ENCODE measurements at regions not wholly inside any gene's neighbourhood (a gene's known extent, or its start where the extent isn't known, plus 50 kb on each side); places are given as distances from the start of the nearest gene placed in this dataset.

DNA sequence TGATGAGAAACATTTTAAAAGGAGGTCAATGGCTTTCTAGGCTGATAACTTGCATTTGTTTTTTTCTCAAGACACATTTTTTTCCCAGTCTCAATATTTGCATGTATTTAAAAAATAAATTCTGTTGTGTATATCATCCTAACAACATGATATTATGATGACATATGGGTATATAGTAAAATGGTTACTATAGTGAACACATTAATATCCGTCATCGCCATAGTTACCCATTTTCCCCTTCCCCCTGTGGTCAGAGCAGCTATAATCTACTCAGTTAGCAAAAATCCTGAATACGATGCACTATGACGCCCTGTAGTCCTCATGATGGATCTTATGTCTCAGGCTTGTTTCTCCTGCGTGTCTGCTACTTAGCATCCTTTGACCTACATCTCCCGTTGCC is 60.9 kb upstream of the ZPBP start (continued):
- TF ChIP-seq KAT7 (CRISPR knock-in tag; IDR thresholded peaks at IDR 0.05; ENCODE audit: borderline replicate concordance): no peak
- TF ChIP-seq ESRRA (CRISPR knock-in tag; IDR thresholded peaks at IDR 0.05; ENCODE audit: borderline replicate concordance): no peak
- no peak for TF ChIP-seq ZNF396 (CRISPR knock-in tag; IDR thresholded peaks at IDR 0.05; ENCODE audit: borderline replicate concordance)
- no peak for TF ChIP-seq TP53 (CRISPR knock-in tag; IDR thresholded peaks at IDR 0.05)
- TF ChIP-seq TEAD1 (CRISPR knock-in tag; IDR thresholded peaks at IDR 0.05): no peak
- TF ChIP-seq PRRX2 (CRISPR knock-in tag; IDR thresholded peaks at IDR 0.05): no peak
- TF ChIP-seq GTF2I (CRISPR knock-in tag; conservative IDR thresholded peaks at IDR 0.05): no peak

DNA sequence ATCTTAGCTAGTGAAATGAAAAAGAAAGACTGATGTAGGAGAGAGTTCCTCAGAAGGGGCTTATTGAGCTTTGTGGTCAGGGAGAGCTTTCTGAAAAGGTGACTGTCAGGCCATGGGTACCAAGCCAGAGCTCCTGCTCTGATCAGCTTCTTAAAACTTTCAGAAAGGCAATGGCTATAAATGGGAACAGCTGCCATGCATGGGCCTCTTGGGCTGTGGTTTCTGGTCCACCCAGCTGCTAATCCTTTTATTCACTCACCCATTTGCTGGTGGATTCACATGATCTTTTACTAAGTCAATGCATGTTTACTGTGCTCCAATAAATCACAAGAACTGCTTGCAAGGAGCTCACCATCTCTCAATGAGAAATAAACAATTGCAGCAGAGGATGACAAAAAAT is 60.1 kb upstream of the ZPBP start:
- ChIA-PET POLR2A (interaction anchor here (0.6 kb wide), 1 partner anchor 8 kb away, joined by 4 read pairs; no protein-coding TSS in a partner anchor), CTCF (interaction anchor here (1.4 kb wide), 1 partner anchor 10 kb away, joined by 3 read pairs; no protein-coding TSS in a partner anchor)
- Mint-ChIP-seq H3K4me1 (no peaks in the 10 kb centered on the region), H3K36me3 (no peaks in the 10 kb centered on the region), H3K4me3 (no peak overlapping the region), H3K27ac (no peak overlapping the region), H3K9me3 (no peaks in the 10 kb centered on the region), H3K27me3 (ENCODE audit: low read depth) (no peaks in the 10 kb centered on the region)
- ATAC-seq (no peak), DNase-seq (ENCODE audit: low spot score) (no peak)
- no peak for TF ChIP-seq ELF4 (CRISPR knock-in tag; IDR thresholded peaks at IDR 0.05; ENCODE audit: low read depth)
- TF ChIP-seq RORB (CRISPR knock-in tag; IDR thresholded peaks at IDR 0.05): no peak
- TF ChIP-seq PRRX2 (CRISPR knock-in tag; IDR thresholded peaks at IDR 0.05): no peak
- TF ChIP-seq ZNF263 (CRISPR knock-in tag; IDR thresholded peaks at IDR 0.05; ENCODE audit: low read depth): no peak
- no peak for TF ChIP-seq TEAD4 (CRISPR knock-in tag; IDR thresholded peaks at IDR 0.05)
- no peak for TF ChIP-seq JAZF1 (CRISPR knock-in tag; IDR thresholded peaks at IDR 0.05)
- TF ChIP-seq FOXJ3 (CRISPR knock-in tag; IDR thresholded peaks at IDR 0.05; ENCODE audit: borderline replicate concordance): no peak
- TF ChIP-seq IRF2 (CRISPR knock-in tag; IDR thresholded peaks at IDR 0.05; ENCODE audit: borderline replicate concordance, low read depth): no peak
- TF ChIP-seq, protein P1, sequence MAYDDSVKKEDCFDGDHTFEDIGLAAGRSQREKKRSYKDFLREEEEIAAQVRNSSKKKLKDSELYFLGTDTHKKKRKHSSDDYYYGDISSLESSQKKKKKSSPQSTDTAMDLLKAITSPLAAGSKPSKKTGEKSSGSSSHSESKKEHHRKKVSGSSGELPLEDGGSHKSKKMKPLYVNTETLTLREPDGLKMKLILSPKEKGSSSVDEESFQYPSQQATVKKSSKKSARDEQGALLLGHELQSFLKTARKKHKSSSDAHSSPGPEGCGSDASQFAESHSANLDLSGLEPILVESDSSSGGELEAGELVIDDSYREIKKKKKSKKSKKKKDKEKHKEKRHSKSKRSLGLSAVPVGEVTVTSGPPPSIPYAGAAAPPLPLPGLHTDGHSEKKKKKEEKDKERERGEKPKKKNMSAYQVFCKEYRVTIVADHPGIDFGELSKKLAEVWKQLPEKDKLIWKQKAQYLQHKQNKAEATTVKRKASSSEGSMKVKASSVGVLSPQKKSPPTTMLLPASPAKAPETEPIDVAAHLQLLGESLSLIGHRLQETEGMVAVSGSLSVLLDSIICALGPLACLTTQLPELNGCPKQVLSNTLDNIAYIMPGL (CRISPR knock-in tag; IDR thresholded peaks at IDR 0.05): no peak
- no peak for TF ChIP-seq ZSCAN18 (CRISPR knock-in tag; IDR thresholded peaks at IDR 0.05)
- TF ChIP-seq NR3C1 (CRISPR knock-in tag; conservative IDR thresholded peaks at IDR 0.05; ENCODE audit: low read depth): no peak
- no peak for TF ChIP-seq ARID4B (CRISPR knock-in tag; IDR thresholded peaks at IDR 0.05; ENCODE audit: borderline replicate concordance)
- TF ChIP-seq ZNF232 (CRISPR knock-in tag; IDR thresholded peaks at IDR 0.05): no peak
- TF ChIP-seq ESRRA (CRISPR knock-in tag; IDR thresholded peaks at IDR 0.05; ENCODE audit: borderline replicate concordance): no peak
- no peak for TF ChIP-seq ZNF121 (CRISPR knock-in tag; IDR thresholded peaks at IDR 0.05)
- no peak for TF ChIP-seq NFATC4 (CRISPR knock-in tag; IDR thresholded peaks at IDR 0.05)
